ENCODE measurements at regions not wholly inside any gene's neighbourhood (a gene's known extent, or its start where the extent isn't known, plus 50 kb on each side); places are given as distances from the start of the nearest gene placed in this dataset.

GRCh38 chr6:133761706-133762105 is 127.2 kb upstream of the TCF21 start:
- TF ChIP-seq CTCF (conservative IDR thresholded peaks at IDR 0.05 in 1 of 2, IDR thresholded peaks at IDR 0.05 in 1 of 2; ENCODE audit: low read depth in 1 of 2, low read length in 2 of 2) (no peak), EZH2 (IDR thresholded peaks at IDR 0.05; ENCODE audit: low read length, missing control alignments) (no peak)

Data from fibroblast of lung (primary cell).